ENCODE measurements at regions not wholly inside any gene's neighbourhood (a gene's known extent, or its start where the extent isn't known, plus 50 kb on each side); places are given as distances from the start of the nearest gene placed in this dataset.

- WGBS, 2 donors, result 64 to 84% methylated on average over 1 of the region's 1 CpG
Observed at GRCh38 chr9:81388831-81389230, 300.5 kb downstream of the TLE1 start.

GRCh38 chr9:81387360-81388106 lies 301.8 kb downstream of the TLE1 start:
- Histone ChIP-seq H3K27me3 (no peaks in the 10 kb centered on the region), H3K36me3 (no peaks in the 10 kb centered on the region), H3K4me3 (no peak overlapping the region), H3K27ac (no peak overlapping the region), H3K9me3 (no peaks in the 10 kb centered on the region), H3K4me1 (peaks cover 0 to 14% (median 10%) of the 10 kb centered on the region in 4 donors)
- intact Hi-C loops (cut with DNase I), result no loop called here
- no peak for DNase-seq
- TF ChIP-seq EP300 (IDR thresholded peaks at IDR 0.05) (no peak), POLR2A (IDR thresholded peaks at IDR 0.05) (no peak), POLR2AphosphoS5 (IDR thresholded peaks at IDR 0.05) (no peak), CTCF (IDR thresholded peaks at IDR 0.05) (no peak)
- 86 to 89% methylated on average over 8 of the region's 8 CpGs for WGBS, 2 donors

More at GRCh38 chr9:81388831-81389230, 300.5 kb downstream of the TLE1 start:
- Histone ChIP-seq H3K36me3 (no peaks in the 10 kb centered on the region), H3K27me3 (no peaks in the 10 kb centered on the region), H3K4me1 (peaks cover 0 to 20% (median 16%) of the 10 kb centered on the region in 4 donors), H3K4me3 (no peak overlapping the region), H3K9me3 (no peaks in the 10 kb centered on the region), H3K27ac (peak overlapping the region in 1 of 4 donors; percentile 49)
- DNase-seq, result no peak
- no peak for TF ChIP-seq CTCF (IDR thresholded peaks at IDR 0.05)
- no peak for TF ChIP-seq POLR2AphosphoS5 (IDR thresholded peaks at IDR 0.05)
- no peak for TF ChIP-seq POLR2A (IDR thresholded peaks at IDR 0.05)
- TF ChIP-seq EP300 (IDR thresholded peaks at IDR 0.05), result no peak
- intact Hi-C loops (cut with DNase I), result no loop called here

GRCh38 chr9:81384911-81385310 lies 304.4 kb downstream of the TLE1 start:
- 72 to 79% methylated on average over 3 of the region's 3 CpGs for WGBS, 2 donors
- Histone ChIP-seq H3K4me1 (peaks cover 0 to 14% (median 10%) of the 10 kb centered on the region in 4 donors), H3K9me3 (no peaks in the 10 kb centered on the region), H3K27ac (no peak overlapping the region), H3K27me3 (no peaks in the 10 kb centered on the region), H3K4me3 (no peak overlapping the region), H3K36me3 (no peaks in the 10 kb centered on the region)
- TF ChIP-seq POLR2A (IDR thresholded peaks at IDR 0.05), result no peak
- TF ChIP-seq CTCF (IDR thresholded peaks at IDR 0.05), result no peak
- no peak for DNase-seq
- intact Hi-C loops (cut with DNase I), result no loop called here

GRCh38 chr9:81382281-81382680 lies 307.1 kb downstream of the TLE1 start:
- intact Hi-C loops (cut with DNase I), result no loop called here
- no peak for DNase-seq
- H3K27me3 ChIP-seq, result no peaks in the 10 kb centered on the region
- H3K4me3 ChIP-seq, result no peak overlapping the region
- H3K4me1 ChIP-seq, result no peaks in the 10 kb centered on the region
- H3K36me3 ChIP-seq, result no peaks in the 10 kb centered on the region
- TF ChIP-seq CTCF (IDR thresholded peaks at IDR 0.05) (no peak), POLR2AphosphoS5 (IDR thresholded peaks at IDR 0.05) (no peak), EP300 (IDR thresholded peaks at IDR 0.05) (no peak), POLR2A (IDR thresholded peaks at IDR 0.05) (no peak)
- no peaks in the 10 kb centered on the region for H3K9me3 ChIP-seq
- no peak overlapping the region for H3K27ac ChIP-seq

GRCh38 chr9:81381694-81382093 lies 307.7 kb downstream of the TLE1 start:
- DNase-seq, result no peak
- Histone ChIP-seq H3K9me3 (no peaks in the 10 kb centered on the region), H3K4me1 (no peaks in the 10 kb centered on the region), H3K4me3 (no peak overlapping the region), H3K27ac (no peak overlapping the region), H3K36me3 (no peaks in the 10 kb centered on the region), H3K27me3 (no peaks in the 10 kb centered on the region)
- intact Hi-C loops (cut with DNase I), result no loop called here
- no peak for TF ChIP-seq POLR2A (IDR thresholded peaks at IDR 0.05)
- no peak for TF ChIP-seq EP300 (IDR thresholded peaks at IDR 0.05)
- no peak for TF ChIP-seq CTCF (IDR thresholded peaks at IDR 0.05)
- TF ChIP-seq POLR2AphosphoS5 (IDR thresholded peaks at IDR 0.05), result no peak
- 83 to 89% methylated on average over 3 of the region's 3 CpGs for WGBS, 2 donors

Measured in sigmoid colon (tissue), 6 donors.